DND-41 (cell line): ENCODE measurements at regions not wholly inside any gene's neighbourhood (a gene's known extent, or its start where the extent isn't known, plus 50 kb on each side); places are given as distances from the start of the nearest gene placed in this dataset.

Experiments used
- ATAC-seq: fragments of 200-7000 bp; cut with Tn5 transposase; 3 replicates; pipeline ENCODE4 v1.9.1; 2021; ENCODE audit warnings: low read depth; ENCODE audit not compliant: insufficient read depth
- DNase-seq: peaks from one replicate; pipeline ENCODE4 v3.0.0-alpha.2; 2020
- H2AFZ ChIP-seq: 2 replicates; pipeline ENCODE4 v1.6.0; 2012; ENCODE audit warnings: low read depth, low read length
- H3K27ac ChIP-seq: 2 replicates; pipeline ENCODE4 v1.5.1; 2012; ENCODE audit warnings: low read length, inconsistent platforms
- H3K27me3 ChIP-seq: fragments of 200-600 bp; sonication (generic); 2 replicates; pipeline ENCODE4 v1.6.0; 2012; ENCODE audit warnings: low read length, mild to moderate bottlenecking, inconsistent platforms; ENCODE audit not compliant: insufficient read depth, poor library complexity
- H3K36me3 ChIP-seq: 2 replicates; pipeline ENCODE4 v1.5.1; 2012; ENCODE audit warnings: low read length, inconsistent platforms; ENCODE audit not compliant: insufficient read depth
- H3K4me1 ChIP-seq: 2 replicates; pipeline ENCODE4 v1.5.1; 2012; ENCODE audit warnings: mild to moderate bottlenecking, low read length; ENCODE audit not compliant: insufficient read depth
- H3K4me2 ChIP-seq: 2 replicates; pipeline ENCODE4 v1.6.0; 2012; ENCODE audit warnings: mild to moderate bottlenecking, moderate library complexity, low read length, inconsistent platforms; ENCODE audit not compliant: insufficient read depth
- H3K4me3 ChIP-seq, 2 experiments: fragments of 200-600 bp in 1 of 2; shearing (Covaris generic) in 1 of 2; 2 replicates each; pipeline ENCODE4 v1.5.1; 2012 to 2016; ENCODE audit warnings: inconsistent platforms in 2 of 2, low read length in 2 of 2, mild to moderate bottlenecking in 2 of 2, low read depth in 1 of 2, moderate library complexity in 1 of 2
- H3K79me2 ChIP-seq: 2 replicates; pipeline ENCODE4 v1.6.0; 2012; ENCODE audit warnings: low read length, inconsistent platforms; ENCODE audit not compliant: insufficient read depth
- H3K9ac ChIP-seq: 2 replicates; pipeline ENCODE4 v1.6.0; 2012; ENCODE audit warnings: low read depth, mild to moderate bottlenecking, inconsistent platforms, low read length, moderate library complexity
- H3K9me3 ChIP-seq: 2 replicates; pipeline ENCODE4 v1.5.1; 2012; ENCODE audit warnings: low read length, moderate library complexity, mild to moderate bottlenecking, inconsistent platforms; ENCODE audit not compliant: insufficient read depth, severe bottlenecking
- H4K20me1 ChIP-seq: 2 replicates; pipeline ENCODE4 v1.6.0; 2012; ENCODE audit warnings: low read length; ENCODE audit not compliant: insufficient read depth
- EZH2 ChIP-seq: IDR thresholded peaks from 3 replicates; pipeline ENCODE4 v1.6.1; 2012; ENCODE audit warnings: borderline replicate concordance, low read depth, mild to moderate bottlenecking, moderate library complexity, low read length, inconsistent platforms; ENCODE audit not compliant: severe bottlenecking
- TF ChIP-seq, protein P1 (sequence below): IDR thresholded peaks from 2 replicates; pipeline ENCODE4 v1.5.1; 2012; ENCODE audit warnings: borderline replicate concordance, low read length, moderate library complexity, mild to moderate bottlenecking; ENCODE audit not compliant: poor library complexity, severe bottlenecking; ENCODE audit errors: extremely low read depth

DNA sequence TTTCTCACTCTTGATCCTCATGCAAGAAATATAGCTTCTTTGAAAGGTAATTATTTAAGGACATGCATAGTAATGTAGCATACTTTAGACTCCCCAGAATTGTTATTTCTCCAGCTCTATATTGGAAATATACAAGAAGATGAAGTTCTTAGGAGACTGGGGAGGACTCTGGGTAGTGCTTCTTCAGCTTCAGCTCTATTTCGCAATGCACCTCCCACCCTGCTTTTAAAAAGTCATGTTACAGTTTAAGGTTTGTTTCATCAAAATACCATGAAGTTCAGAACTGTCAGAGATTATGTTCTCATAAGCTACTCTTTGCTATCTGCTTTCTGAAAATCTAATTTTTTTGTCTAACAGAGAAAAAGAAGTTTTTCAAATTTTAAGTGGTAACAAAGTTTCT is 586.2 kb upstream of the ADGRL4 start:
- no peaks in the 10 kb centered on the region for H3K9me3 ChIP-seq

GRCh38 chr1:79588719-79589118 is 582.2 kb upstream of the ADGRL4 start:
- ATAC-seq (no peak), DNase-seq (no peak)
- Histone ChIP-seq H3K36me3 (no peaks in the 10 kb centered on the region), H3K9ac (no peak overlapping the region), H3K27ac (no peak overlapping the region), H3K9me3 (no peaks in the 10 kb centered on the region), H4K20me1 (no peaks in the 10 kb centered on the region), H3K27me3 (no peaks in the 10 kb centered on the region), H3K4me2 (no peak overlapping the region), H3K79me2 (no peaks in the 10 kb centered on the region), H3K4me3 (no peak overlapping the region), H3K4me1 (no peaks in the 10 kb centered on the region), H2AFZ (no peak overlapping the region)
- TF ChIP-seq, protein P1, sequence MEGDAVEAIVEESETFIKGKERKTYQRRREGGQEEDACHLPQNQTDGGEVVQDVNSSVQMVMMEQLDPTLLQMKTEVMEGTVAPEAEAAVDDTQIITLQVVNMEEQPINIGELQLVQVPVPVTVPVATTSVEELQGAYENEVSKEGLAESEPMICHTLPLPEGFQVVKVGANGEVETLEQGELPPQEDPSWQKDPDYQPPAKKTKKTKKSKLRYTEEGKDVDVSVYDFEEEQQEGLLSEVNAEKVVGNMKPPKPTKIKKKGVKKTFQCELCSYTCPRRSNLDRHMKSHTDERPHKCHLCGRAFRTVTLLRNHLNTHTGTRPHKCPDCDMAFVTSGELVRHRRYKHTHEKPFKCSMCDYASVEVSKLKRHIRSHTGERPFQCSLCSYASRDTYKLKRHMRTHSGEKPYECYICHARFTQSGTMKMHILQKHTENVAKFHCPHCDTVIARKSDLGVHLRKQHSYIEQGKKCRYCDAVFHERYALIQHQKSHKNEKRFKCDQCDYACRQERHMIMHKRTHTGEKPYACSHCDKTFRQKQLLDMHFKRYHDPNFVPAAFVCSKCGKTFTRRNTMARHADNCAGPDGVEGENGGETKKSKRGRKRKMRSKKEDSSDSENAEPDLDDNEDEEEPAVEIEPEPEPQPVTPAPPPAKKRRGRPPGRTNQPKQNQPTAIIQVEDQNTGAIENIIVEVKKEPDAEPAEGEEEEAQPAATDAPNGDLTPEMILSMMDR, result no peak
- no peak for TF ChIP-seq EZH2

More for the DNA sequence above, 586.2 kb upstream of the ADGRL4 start:
- no peak for DNase-seq
- no peak overlapping the region for H3K4me3 ChIP-seq
- H3K27ac ChIP-seq, result no peak overlapping the region
- H3K36me3 ChIP-seq, result no peaks in the 10 kb centered on the region
- no peak overlapping the region for H3K4me2 ChIP-seq
- no peaks in the 10 kb centered on the region for H4K20me1 ChIP-seq
- ATAC-seq, result no peak
- no peak overlapping the region for H2AFZ ChIP-seq
- TF ChIP-seq EZH2, result no peak
- TF ChIP-seq, protein P1, result no peak
- H3K27me3 ChIP-seq, result no peaks in the 10 kb centered on the region
- no peaks in the 10 kb centered on the region for H3K4me1 ChIP-seq
- no peaks in the 10 kb centered on the region for H3K79me2 ChIP-seq
- H3K9ac ChIP-seq, result no peak overlapping the region

DNA sequence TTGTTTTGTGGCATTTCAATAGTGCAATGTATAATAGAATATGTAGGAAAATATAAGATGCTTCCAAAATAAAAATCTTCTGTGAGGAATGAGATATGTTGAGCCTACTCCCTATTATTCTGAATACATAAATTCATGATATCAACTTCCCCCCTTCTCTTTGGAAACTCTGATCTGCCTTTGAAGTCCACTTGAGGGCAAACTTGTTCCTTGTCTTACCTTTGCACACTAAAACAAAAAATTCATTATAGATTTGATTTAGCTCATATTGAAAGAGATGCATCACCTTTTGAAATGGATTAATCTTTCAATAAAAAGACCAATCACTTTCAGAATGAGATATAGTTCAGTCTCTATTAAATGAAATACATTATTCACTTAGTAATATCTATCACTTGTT is 580.7 kb upstream of the ADGRL4 start:
- Histone ChIP-seq H3K4me3 (no peak overlapping the region), H3K4me1 (no peaks in the 10 kb centered on the region), H3K27me3 (no peaks in the 10 kb centered on the region), H3K79me2 (no peaks in the 10 kb centered on the region), H3K9me3 (no peaks in the 10 kb centered on the region), H3K36me3 (no peaks in the 10 kb centered on the region), H4K20me1 (no peaks in the 10 kb centered on the region), H3K9ac (no peak overlapping the region), H3K4me2 (no peak overlapping the region), H3K27ac (no peak overlapping the region), H2AFZ (no peak overlapping the region)
- DNase-seq (no peak), ATAC-seq (no peak)
- no peak for TF ChIP-seq EZH2
- TF ChIP-seq, protein P1, result no peak

DNA sequence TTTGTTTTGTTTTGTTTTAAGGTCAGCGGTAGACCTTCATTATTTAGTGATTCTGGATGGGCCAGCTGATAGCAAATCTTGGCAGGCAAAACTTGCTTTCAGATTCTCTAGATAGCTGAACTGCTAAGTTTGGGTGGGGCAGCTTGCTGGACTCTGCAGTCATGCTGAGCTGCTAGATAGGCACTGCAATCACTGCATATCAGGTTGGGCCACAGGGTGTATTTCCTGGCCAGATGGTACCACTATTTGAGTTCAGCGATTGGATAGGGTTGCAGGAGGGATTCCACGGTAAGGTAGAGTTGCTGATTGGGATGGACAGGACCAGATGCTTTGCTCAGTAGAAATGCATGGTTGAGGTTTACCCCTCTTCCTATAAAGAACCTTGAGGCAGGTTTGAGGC is 579.3 kb upstream of the ADGRL4 start:
- ATAC-seq (no peak), DNase-seq (no peak)
- no peaks in the 10 kb centered on the region for H3K4me1 ChIP-seq
- H3K9me3 ChIP-seq, result no peaks in the 10 kb centered on the region
- H3K79me2 ChIP-seq, result no peaks in the 10 kb centered on the region
- no peaks in the 10 kb centered on the region for H4K20me1 ChIP-seq
- no peak overlapping the region for H3K9ac ChIP-seq
- H3K27me3 ChIP-seq, result no peaks in the 10 kb centered on the region
- no peak overlapping the region for H3K4me3 ChIP-seq
- H3K36me3 ChIP-seq, result no peaks in the 10 kb centered on the region
- no peak overlapping the region for H3K4me2 ChIP-seq
- no peak overlapping the region for H2AFZ ChIP-seq
- no peak overlapping the region for H3K27ac ChIP-seq
- TF ChIP-seq, protein P1, result no peak
- no peak for TF ChIP-seq EZH2
